ENCODE measurements at regions not wholly inside any gene's neighbourhood (a gene's known extent, or its start where the extent isn't known, plus 50 kb on each side); places are given as distances from the start of the nearest gene placed in this dataset.
"Not testable (repeated sequence)": the region's sequence is repeated elsewhere in the genome, so short reads cannot be mapped to it uniquely, and the experiment has no call there.

DNA sequence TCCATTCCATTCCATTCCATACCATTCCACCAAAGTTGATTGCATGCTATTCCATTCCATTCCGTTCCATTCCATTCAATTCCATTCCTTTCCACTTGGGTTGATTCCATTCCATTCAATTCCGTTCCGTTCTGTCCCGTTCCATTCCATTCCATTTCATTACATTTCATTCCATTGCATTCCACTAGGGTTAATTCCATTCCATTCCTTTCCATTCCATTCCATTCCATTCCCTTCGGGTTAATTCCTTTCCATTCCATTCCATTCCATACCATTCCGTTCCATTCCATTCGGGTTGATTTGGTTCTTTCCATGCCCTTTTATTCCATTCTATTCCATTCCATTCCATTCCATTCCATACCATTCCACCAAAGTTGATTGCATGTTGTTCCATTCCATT, 131.9 kb downstream of the CWH43 start:
- not testable (repeated sequence) for DNase-seq

DNA sequence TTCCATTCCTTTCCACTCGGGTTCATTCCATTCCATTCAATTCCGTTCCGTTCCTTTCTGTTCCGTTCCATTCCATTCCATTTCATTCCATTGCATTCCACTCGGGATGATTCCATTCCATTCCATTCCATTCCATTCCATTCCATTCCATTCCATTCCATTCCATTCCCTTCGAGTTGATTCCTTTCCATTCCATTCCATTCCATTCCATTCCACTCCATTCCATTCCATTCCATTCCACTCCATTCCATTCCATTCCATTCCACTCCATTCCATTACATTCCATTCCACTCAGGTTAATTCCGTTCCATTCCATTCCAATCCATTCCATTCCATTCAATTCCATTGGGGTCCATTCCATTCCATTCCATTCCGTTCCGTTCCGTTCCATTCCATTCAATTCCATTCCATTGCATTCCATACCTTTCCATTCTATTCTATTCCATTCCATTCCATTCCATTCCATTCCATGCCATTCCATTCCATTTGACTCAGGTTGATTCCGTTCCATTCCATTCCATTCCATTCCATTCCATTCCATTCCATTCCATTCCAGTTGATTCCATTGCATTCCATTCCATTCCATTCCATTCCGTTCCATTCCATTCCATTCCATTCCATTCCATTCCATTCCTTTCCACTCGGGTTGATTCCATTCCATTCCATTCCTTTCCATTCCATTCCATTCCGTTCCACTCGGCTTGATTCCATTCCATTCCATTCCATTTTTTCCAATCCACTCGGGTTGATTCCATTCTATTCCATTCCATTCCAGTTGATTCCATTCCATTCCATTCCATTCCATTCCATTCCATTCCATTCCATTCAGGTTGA, 132.5 kb downstream of the CWH43 start:
- not testable (repeated sequence) for DNase-seq

DNA sequence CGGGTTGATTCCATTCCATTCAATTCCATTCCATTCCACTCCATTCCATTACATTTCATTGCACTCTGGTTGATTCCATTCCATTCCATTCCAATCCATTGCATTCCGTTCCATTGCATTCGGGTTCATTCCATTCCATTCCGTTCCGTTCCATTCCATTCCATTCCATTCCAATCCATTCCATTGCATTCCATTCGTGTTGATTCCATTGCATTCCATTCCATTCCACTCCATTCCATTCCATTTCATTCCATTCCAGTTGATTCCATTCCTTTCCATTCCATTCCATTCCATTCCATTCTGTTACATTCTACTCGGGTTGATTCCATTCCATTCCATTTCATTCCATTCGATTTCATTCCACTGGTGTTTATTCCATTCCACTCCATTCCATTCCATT, 133.3 kb downstream of the CWH43 start:
- not testable (repeated sequence) for DNase-seq

DNA sequence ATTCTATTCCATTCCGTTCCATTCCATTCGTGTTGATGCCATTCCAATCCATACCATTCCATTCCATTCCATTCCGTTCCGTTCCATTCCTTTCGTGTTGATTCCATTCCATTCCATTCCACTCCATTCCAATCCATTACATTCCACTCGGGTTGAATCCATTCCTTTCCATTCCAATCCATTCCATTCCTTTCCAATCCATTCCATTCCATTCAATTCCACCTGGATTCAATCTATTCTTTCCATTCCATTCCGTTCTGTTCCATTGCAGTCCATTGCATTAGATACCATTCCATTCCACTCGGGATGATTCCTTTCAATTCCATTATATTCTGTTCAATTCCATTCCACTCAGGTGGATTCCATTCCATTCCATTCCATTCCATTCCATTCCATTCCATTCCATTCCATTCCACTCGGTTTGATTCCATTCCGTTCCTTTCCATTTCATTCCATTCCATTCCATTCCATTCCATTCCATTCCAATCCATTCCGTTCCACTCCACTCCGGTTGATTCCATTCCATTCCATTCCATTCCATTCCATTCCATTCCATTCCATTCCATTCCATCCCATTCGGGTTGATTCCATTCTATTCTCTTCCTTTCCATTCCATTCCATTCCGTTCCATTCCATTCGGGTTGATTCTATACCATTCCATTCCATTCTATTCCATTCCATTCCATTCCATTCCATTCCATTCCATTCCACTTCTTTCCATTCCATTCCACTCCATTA, 134.1 kb downstream of the CWH43 start:
- DNase-seq, result not testable (repeated sequence)

DNA sequence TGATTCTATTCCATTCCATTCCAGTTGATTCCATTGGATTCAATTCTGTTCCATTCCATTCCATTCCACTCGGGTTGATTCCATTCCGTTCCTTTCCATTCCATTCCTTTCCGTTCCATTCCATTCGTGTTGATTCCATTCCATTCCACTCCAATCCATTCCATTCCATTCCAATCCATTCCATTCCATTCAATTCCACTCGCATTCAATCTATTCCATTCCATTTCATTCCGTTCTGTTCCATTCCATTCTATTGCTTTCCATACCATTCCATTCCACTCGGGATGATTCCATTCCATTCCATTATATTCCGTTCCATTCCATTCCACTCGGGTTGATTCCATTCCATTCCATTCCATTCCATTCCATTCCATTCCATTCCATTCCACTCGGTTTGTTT, 134.7 kb downstream of the CWH43 start:
- DNase-seq, result not testable (repeated sequence)

DNA sequence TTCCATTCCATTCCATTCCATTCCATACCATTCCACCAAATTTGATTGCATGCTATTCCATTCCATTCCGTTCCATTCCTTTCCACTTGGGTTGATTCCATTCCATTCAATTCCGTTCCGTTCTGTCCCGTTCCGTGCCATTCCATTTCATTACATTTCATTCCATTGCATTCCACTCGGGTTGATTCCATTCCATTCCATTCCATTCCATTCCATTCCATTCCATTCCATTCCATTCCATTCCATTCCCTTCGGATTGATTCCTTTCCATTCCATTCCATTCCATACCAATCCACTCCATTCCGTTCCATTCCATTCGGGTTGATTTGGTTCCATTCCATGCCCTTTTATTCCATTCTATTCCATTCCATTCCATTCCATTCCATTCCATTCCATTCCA, 140.4 kb downstream of the CWH43 start:
- DNase-seq, result not testable (repeated sequence)

DNA sequence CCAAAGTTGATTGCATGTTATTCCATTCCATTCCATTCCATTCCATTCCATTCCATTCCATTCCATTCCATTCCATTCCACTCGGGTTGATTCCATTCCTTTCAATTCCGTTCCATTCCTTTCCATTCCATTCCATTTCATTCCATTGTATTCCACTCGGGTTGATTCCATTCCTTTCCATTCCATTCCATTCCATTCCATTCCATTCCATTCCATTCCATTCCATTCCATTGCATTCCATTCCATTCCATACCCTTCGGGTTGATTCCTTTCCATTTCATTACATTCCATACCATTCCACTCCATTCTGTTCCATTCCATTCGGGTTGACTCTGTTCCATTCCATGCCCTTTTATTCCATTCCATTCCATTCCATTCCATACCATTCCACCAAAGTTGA, 140.8 kb downstream of the CWH43 start:
- not testable (repeated sequence) for DNase-seq

DNA sequence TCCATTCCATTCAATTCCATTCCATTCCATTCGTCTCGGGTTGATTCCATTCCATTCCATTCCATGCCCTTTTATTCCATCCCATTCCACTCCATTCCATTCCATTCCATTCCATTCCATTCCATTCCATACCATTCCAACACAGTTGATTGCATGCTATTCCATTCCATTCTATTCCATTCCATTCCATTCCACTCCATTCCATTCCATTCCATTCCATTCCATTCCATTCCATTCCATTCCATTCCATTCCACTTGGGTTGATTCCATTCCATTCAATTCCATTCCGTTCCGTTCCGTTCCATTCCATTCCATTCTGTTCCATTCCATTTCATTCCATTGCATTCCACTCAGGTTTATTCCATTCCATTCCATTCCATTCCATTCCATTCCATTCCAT, 143.3 kb downstream of the CWH43 start:
- not testable (repeated sequence) for DNase-seq

DNA sequence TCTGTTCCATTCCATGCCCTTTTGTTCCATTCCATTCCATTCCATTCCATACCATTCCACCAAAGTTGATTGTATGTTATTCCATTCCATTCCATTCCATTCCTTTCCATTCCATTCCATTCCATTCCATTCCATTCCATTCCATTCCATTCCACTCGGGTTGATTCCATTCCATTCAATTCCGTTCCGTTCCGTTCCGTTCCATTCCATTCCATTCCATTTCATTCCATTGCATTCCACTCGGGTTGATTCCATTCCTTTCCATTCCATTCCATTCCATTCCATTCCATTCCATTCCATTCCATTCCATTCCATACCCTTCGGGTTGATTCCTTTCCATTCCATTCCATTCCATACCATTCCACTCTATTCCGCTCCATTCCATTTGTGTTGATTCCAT, 143.8 kb downstream of the CWH43 start:
- not testable (repeated sequence) for DNase-seq

DNA sequence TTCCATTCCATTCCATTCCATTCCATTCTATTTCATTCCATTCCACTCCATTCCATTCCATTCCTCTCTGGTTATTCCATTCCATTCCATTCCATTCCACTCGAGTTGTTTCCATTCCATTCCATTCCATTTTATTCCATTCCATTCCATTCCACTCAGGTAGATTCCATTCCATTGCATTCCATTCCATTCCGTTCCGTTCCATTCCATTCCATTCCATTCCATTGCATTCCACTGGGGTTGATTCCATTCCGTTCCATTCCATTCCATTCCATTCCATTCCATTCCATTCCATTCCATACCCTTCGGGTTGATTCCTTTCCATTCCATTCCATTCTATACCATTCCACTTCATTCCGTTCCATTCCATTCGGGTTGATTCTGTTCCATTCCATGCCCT, 144.6 kb downstream of the CWH43 start:
- DNase-seq, result not testable (repeated sequence)

DNA sequence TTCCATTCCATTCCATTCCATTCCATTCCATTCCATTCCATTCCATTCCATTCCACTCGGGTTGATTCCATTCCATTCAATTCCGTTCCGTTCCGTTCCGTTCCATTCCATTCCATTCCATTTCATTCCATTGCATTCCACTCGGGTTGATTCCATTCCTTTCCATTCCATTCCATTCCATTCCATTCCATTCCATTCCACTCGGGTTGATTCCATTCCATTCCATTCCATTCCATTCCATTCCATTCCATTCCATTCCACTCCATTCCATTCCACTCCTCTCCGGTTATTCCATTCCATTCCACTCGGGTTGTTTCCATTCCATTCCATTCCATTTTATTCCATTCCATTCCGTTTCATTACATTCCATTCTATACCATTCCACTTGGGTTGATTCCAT, 151.0 kb downstream of the CWH43 start:
- not testable (repeated sequence) for DNase-seq

DNA sequence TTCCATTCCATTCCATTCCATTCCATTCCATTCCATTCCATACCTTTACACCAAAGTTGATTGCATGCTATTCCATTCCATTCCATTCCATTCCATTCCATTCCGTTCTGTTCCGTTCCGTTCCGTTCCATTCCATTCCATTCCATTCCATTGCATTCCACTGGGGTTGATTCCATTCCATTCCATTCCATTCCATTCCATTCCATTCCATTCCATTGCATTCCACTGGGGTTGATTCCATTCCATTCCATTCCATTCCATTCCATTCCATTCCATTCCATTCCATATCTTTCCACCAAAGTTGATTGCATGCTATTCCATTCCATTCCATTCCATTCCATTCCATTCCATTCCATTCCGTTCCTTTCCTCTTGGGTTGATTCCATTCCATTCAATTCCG, 151.9 kb downstream of the CWH43 start:
- DNase-seq, result not testable (repeated sequence)

DNA sequence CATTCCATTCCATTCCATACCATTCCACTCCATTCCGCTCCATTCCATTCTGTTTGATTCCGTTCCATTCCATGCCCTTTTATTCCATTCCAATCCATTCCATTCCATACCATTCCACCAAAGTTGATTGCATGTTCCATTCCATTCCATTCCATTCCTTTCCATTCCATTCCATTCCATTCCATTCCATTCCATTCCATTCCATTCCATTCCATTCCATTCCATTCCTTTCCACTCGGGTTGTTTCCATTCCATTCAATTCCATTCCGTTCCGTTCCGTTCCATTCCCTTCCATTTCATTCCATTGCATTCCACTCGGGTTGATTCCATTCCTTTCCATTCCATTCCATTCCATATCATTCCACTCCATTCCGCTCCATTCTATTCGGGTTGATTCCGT, 152.7 kb downstream of the CWH43 start:
- not testable (repeated sequence) for DNase-seq

DNA sequence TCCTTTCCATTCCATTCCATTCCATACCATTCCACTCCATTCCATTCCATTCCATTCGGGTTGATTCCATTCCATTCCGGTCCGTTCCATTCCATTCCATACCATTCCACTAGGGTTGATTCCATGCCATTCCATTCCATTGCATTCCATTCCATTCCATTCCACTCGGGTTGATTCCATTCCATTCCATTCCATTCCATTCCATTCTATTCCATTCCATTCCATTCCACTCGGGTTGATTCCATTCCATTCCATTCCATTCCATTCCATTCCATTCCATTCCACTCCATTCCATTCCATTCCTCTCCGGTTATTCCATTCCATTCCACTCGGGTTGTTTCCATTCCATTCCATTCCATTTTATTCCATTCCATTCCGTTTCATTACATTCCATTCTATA, 153.4 kb downstream of the CWH43 start:
- DNase-seq, result not testable (repeated sequence)

DNA sequence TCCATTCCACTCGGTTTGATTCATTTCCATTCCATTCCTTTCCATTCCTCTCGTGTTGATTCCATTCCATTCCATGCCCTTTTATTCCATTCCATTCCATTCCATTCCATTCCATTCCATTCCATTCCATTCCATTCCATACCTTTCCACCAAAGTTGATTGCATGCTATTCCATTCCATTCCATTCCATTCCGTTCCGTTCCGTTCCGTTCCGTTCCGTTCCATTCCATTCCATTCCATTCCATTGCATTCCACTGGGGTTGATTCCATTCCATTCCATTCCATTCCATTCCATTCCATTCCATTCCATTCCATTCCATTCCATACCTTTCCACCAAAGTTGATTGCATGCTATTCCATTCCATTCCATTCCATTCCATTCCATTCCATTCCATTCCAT, 154.3 kb downstream of the CWH43 start:
- DNase-seq, result peak; percentile 63

DNA sequence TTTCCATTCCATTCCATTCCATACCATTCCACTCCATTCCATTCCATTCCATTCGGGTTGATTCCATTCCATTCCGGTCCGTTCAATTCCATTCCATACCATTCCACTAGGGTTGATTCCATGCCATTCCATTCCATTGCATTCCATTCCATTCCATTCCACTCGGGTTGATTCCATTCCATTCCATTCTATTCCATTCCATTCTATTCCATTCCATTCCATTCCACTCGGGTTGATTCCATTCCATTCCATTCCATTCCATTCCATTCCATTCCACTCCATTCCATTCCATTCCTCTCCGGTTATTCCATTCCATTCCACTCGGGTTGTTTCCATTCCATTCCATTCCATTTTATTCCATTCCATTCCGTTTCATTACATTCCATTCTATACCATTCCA, 155.9 kb downstream of the CWH43 start:
- DNase-seq, result not testable (repeated sequence)

DNA sequence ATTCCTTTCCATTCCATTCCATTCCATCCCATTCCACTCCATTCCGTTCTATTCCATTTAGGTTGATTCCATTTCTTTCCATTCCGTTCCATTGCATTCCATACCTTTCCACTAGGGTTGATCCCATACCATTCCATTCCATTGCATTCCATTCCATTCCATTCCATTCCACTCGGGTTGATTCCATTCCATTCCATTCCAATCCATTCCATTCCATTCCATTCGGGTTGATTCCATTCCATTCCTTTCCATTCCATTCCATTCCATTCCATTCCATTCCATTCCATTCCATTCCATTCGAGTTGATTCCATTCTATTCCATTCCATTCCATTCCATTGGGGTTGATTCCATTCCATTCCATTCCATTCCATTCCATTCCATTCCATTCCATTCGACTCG, 161.1 kb downstream of the CWH43 start:
- not testable (repeated sequence) for DNase-seq

DNA sequence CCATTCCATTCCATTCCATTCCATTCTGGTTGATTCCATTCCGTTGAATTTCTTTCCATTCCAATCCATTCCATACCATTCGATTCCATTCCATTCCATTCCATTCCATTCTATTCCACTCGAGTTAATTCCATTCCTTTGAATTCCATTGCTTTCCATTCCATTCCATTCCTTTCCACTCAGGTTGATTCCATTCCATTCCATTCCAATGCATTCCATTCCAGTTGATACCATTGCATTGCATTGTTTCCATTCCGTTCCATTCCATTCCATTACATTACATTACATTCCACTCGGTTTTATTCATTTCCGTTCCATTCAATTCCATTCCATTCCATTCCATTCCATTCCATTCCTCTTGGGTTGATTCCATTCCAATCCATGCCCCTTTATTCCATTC, 161.5 kb downstream of the CWH43 start:
- not testable (repeated sequence) for DNase-seq

DNA sequence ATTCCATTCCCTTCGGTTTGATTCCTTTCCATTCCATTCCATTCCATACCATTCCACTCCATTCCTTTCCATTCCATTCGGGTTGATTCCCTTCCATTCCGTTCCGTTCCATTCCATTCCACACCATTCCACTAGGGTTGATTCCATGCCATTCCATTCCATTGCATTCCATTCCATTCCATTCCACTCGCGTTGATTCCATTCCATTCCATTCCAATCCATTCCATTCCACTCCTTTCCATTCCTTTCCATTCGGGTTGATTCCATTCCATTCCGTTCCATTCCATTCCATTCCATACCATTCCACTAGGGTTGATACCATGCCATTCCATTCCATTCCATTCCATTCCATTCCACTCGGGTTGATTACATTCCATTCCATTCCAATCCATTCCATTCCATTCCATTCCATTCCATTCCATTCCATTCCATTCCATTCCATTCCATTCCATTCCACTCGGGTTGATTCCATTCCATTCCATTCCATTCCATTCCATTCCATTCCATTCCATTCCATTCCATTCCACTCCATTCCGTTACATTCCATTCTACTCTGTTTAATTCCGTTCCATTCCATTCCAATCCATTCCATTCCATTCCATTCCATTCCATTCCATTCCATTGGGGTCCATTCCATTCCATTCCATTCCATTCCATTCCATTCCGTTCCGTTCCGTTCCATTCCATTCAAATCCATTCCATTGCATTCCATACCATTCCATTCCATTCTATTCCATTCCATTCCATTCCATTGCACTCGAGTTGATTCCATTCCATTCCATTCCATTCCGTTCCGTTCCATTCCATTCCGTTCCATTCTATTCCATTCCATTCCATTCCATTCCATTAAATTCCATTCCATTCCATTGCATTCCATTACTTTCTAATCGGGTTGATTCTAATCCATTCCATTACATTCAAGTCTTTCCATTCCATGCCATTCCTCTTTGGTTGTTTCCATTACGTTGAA, 163.2 kb downstream of the CWH43 start:
- not testable (repeated sequence) for DNase-seq

DNA sequence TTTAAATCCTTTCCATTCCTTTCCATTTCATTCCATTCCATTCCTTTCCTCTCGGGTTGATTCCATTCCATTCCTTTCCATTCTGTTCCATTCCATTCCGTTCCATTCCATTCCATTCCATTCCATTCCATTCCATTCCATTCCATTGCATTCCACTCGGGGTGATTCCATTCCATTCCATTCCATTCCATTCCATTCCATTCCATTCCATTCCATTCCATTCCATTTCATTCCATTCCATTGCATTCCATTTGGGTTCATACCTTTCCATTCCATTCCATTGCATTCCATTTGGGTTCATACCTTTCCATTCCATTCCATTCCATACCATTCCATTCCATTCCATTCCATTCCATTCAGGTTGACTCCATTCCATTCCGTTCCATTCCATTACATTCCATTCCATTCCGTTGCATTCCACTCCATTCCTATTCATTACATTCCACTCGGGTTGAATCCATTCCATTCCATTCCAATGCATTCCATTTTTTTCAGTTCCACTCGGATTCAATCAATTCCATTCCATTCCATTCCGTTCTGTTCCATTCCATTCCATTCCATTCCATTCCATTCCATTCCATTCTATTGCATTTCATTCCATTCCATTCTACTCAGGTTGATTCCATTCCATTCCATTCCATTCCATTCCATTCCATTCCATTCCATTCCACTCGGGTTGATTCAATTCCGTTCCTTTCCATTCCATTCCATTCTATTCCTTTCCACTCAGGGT, 164.4 kb downstream of the CWH43 start:
- DNase-seq, result not testable (repeated sequence)

DNA sequence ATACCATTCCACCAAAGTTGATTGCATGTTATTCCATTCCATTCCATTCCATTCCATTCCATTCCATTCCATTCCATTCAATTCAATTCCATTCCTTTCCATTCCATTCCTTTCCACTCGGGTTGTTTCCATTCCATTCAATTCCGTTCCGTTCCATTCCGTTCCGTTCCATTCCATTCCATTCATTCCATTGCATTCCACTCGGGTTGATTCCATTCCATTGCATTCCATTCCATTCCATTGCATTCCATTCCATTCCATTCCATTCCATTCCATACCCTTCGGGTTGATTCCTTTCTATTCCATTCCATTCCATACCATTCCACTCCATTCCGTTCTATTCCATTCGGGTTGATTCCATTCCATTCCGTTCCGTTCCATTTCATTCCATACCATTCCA, 166.9 kb downstream of the CWH43 start:
- not testable (repeated sequence) for DNase-seq

Data from activated effector memory CD4-positive, alpha-beta T cell treated with anti-CD3 and anti-CD28 coated beads, Interleukin-2, amount 50 U/mL, for 16 hours (primary cell).